ENCODE measurements at regions not wholly inside any gene's neighbourhood (a gene's known extent, or its start where the extent isn't known, plus 50 kb on each side); places are given as distances from the start of the nearest gene placed in this dataset.

GRCh38 chr4:181162676-181163075 lies 1080.5 kb upstream of the TENM3 start:
- no peak for DNase-seq (ENCODE audit: low read depth, low spot score)
- no peak overlapping the region for H3K4me3 ChIP-seq (ENCODE audit: low read depth, low read length)
- no peak for TF ChIP-seq CTCF (IDR thresholded peaks at IDR 0.05; ENCODE audit: low read depth, low read length)
- in situ Hi-C loops (cut with HindIII; ENCODE audit: low sequenced_read_pairs), result no loop called here

GRCh38 chr4:181166742-181167399 lies 1076.3 kb upstream of the TENM3 start:
- DNase-seq (ENCODE audit: low read depth, low spot score), result no peak
- in situ Hi-C loops (cut with HindIII; ENCODE audit: low sequenced_read_pairs), result no loop called here
- TF ChIP-seq CTCF (IDR thresholded peaks at IDR 0.05; ENCODE audit: low read depth, low read length), result no peak
- H3K4me3 ChIP-seq (ENCODE audit: low read depth, low read length), result no peak overlapping the region

GRCh38 chr4:181168011-181168805 lies 1075.0 kb upstream of the TENM3 start:
- no peak overlapping the region for H3K4me3 ChIP-seq (ENCODE audit: low read depth, low read length)
- TF ChIP-seq CTCF (IDR thresholded peaks at IDR 0.05; ENCODE audit: low read depth, low read length), result no peak
- in situ Hi-C loops (cut with HindIII; ENCODE audit: low sequenced_read_pairs), result no loop called here
- DNase-seq (ENCODE audit: low read depth, low spot score), result no peak

- in situ Hi-C loops (cut with HindIII; ENCODE audit: low sequenced_read_pairs), result no loop called here
- no peak overlapping the region for H3K4me3 ChIP-seq (ENCODE audit: low read depth, low read length)
- DNase-seq (ENCODE audit: low read depth, low spot score), result no peak
- TF ChIP-seq CTCF (IDR thresholded peaks at IDR 0.05; ENCODE audit: low read depth, low read length), result no peak
Observed at GRCh38 chr4:181173046-181173445, 1070.2 kb upstream of the TENM3 start.

GRCh38 chr4:181176306-181176705 lies 1066.9 kb upstream of the TENM3 start:
- in situ Hi-C loops (cut with HindIII; ENCODE audit: low sequenced_read_pairs), result no loop called here
- H3K4me3 ChIP-seq (ENCODE audit: low read depth, low read length), result no peak overlapping the region
- DNase-seq (ENCODE audit: low read depth, low spot score), result no peak
- no peak for TF ChIP-seq CTCF (IDR thresholded peaks at IDR 0.05; ENCODE audit: low read depth, low read length)

- DNase-seq (ENCODE audit: low read depth, low spot score), result no peak
- H3K4me3 ChIP-seq (ENCODE audit: low read depth, low read length), result no peak overlapping the region
- in situ Hi-C loops (cut with HindIII; ENCODE audit: low sequenced_read_pairs), result no loop called here
- no peak for TF ChIP-seq CTCF (IDR thresholded peaks at IDR 0.05; ENCODE audit: low read depth, low read length)
Observed at GRCh38 chr4:181181331-181181730, 1061.9 kb upstream of the TENM3 start.

Measured in astrocyte of the spinal cord (primary cell).